SK-N-SH treated with all-trans-retinoic acid at 6 μM for 48 hours (cell line): ENCODE measurements at regions not wholly inside any gene's neighbourhood (a gene's known extent, or its start where the extent isn't known, plus 50 kb on each side); places are given as distances from the start of the nearest gene placed in this dataset.

Experiments used
- ATAC-seq: fragments of 200-7000 bp; cut with Tn5 transposase; 3 replicates; pipeline ENCODE4 v1.9.1; 2020; ENCODE audit warnings: mild to moderate bottlenecking, moderate library complexity
- ARNTL ChIP-seq: fragments of 450-650 bp; formaldehyde crosslinking; IDR thresholded peaks from 2 replicates; pipeline ENCODE4 v1.5.0; 2020; ENCODE audit warnings: low read depth, mild to moderate bottlenecking, moderate library complexity, borderline replicate concordance
- BACH2 ChIP-seq: fragments of 250-450 bp; sonication (Bioruptor Pico); IDR thresholded peaks from 2 replicates; pipeline ENCODE4 v1.9.0; 2021; ENCODE audit warnings: mild to moderate bottlenecking, borderline replicate concordance
- CSDC2 ChIP-seq: fragments of 250-450 bp; sonication (Bioruptor Pico); IDR thresholded peaks from 2 replicates; pipeline ENCODE4 v1.5.0; 2020; ENCODE audit warnings: mild to moderate bottlenecking, moderate library complexity
- ESRRG ChIP-seq: fragments of 250-450 bp; sonication (Bioruptor Pico); IDR thresholded peaks from 2 replicates; pipeline ENCODE4 v1.6.1; 2021; ENCODE audit warnings: mild to moderate bottlenecking
- GLIS3 ChIP-seq: fragments of 250-450 bp; sonication (Bioruptor Pico); IDR thresholded peaks from 2 replicates; pipeline ENCODE4 v1.5.0; 2020; ENCODE audit warnings: mild to moderate bottlenecking, moderate library complexity
- ISL1 ChIP-seq: fragments of 250-450 bp; sonication (Bioruptor Pico); IDR thresholded peaks from 2 replicates; pipeline ENCODE4 v2.1.2; 2022; ENCODE audit warnings: mild to moderate bottlenecking, moderate library complexity
- OSR1 ChIP-seq: fragments of 250-450 bp; sonication (Bioruptor Pico); IDR thresholded peaks from 2 replicates; pipeline ENCODE4 v1.8.0; 2022; ENCODE audit warnings: moderate library complexity, mild to moderate bottlenecking, inconsistent platforms
- PPARA ChIP-seq: fragments of 250-450 bp; sonication (Bioruptor Pico); IDR thresholded peaks from 2 replicates; pipeline ENCODE4 v1.5.0; 2020; ENCODE audit warnings: mild to moderate bottlenecking, borderline replicate concordance
- RARB ChIP-seq: fragments of 250-450 bp; sonication (Bioruptor Pico); IDR thresholded peaks from 2 replicates; pipeline ENCODE4 v1.8.0; 2021; ENCODE audit warnings: mild to moderate bottlenecking, moderate library complexity
- SNAI2 ChIP-seq: fragments of 250-450 bp; sonication (Bioruptor Pico); IDR thresholded peaks from 2 replicates; pipeline ENCODE4 v1.5.0; 2020; ENCODE audit warnings: mild to moderate bottlenecking, moderate library complexity
- TCF4 ChIP-seq: fragments of 250-450 bp; sonication (Bioruptor Pico); IDR thresholded peaks from 2 replicates; pipeline ENCODE4 v1.8.0; 2021; ENCODE audit warnings: mild to moderate bottlenecking, moderate library complexity, borderline replicate concordance
- TOX ChIP-seq: fragments of 250-450 bp; sonication (Bioruptor Pico); IDR thresholded peaks from 2 replicates; pipeline ENCODE4 v1.8.0; 2021; ENCODE audit warnings: mild to moderate bottlenecking, moderate library complexity, borderline replicate concordance
- ZC3H10 ChIP-seq: fragments of 250-450 bp; sonication (Bioruptor Pico); IDR thresholded peaks from 2 replicates; pipeline ENCODE4 v1.5.1; 2021; ENCODE audit warnings: mild to moderate bottlenecking, moderate library complexity
- ZFP3 ChIP-seq: fragments of 250-450 bp; sonication (Bioruptor Pico); IDR thresholded peaks from 2 replicates; pipeline ENCODE4 v1.5.0; 2020; ENCODE audit warnings: mild to moderate bottlenecking, moderate library complexity
- ZFP30 ChIP-seq: fragments of 450-650 bp; formaldehyde crosslinking; IDR thresholded peaks from 2 replicates; pipeline ENCODE4 v1.5.0; 2022; ENCODE audit warnings: mild to moderate bottlenecking, moderate library complexity
- ZNF565 ChIP-seq: fragments of 450-650 bp; formaldehyde crosslinking; conservative IDR thresholded peaks from 2 replicates; pipeline ENCODE4 v1.5.0; 2020; ENCODE audit warnings: low read depth, mild to moderate bottlenecking, moderate library complexity
- ZNF70 ChIP-seq: fragments of 450-650 bp; formaldehyde crosslinking; IDR thresholded peaks from 2 replicates; pipeline ENCODE4 v1.5.0; 2020; ENCODE audit warnings: mild to moderate bottlenecking, moderate library complexity
- ZNF8 ChIP-seq: fragments of 450-650 bp; formaldehyde crosslinking; IDR thresholded peaks from 2 replicates; pipeline ENCODE4 v1.5.0; 2020; ENCODE audit warnings: mild to moderate bottlenecking, moderate library complexity
- TF ChIP-seq, protein P1 (sequence below): fragments of 250-450 bp; sonication (Bioruptor Pico); IDR thresholded peaks from 2 replicates; pipeline ENCODE4 v1.8.0; 2021; ENCODE audit warnings: low read depth, mild to moderate bottlenecking, moderate library complexity, borderline replicate concordance
- TF ChIP-seq, protein P2 (sequence below): fragments of 250-450 bp; sonication (Bioruptor Pico); IDR thresholded peaks from 2 replicates; pipeline ENCODE4 v1.5.1; 2021; ENCODE audit warnings: mild to moderate bottlenecking, moderate library complexity
- TF ChIP-seq, protein P3 (sequence below): fragments of 250-450 bp; sonication (Bioruptor Pico); IDR thresholded peaks from 2 replicates; pipeline ENCODE4 v1.5.0; 2020; ENCODE audit warnings: mild to moderate bottlenecking, moderate library complexity
- TF ChIP-seq, protein P4 (sequence below): fragments of 250-450 bp; sonication (Bioruptor Pico); IDR thresholded peaks from 2 replicates; pipeline ENCODE4 v1.5.1; 2020; ENCODE audit warnings: low read depth, mild to moderate bottlenecking, moderate library complexity

DNA sequence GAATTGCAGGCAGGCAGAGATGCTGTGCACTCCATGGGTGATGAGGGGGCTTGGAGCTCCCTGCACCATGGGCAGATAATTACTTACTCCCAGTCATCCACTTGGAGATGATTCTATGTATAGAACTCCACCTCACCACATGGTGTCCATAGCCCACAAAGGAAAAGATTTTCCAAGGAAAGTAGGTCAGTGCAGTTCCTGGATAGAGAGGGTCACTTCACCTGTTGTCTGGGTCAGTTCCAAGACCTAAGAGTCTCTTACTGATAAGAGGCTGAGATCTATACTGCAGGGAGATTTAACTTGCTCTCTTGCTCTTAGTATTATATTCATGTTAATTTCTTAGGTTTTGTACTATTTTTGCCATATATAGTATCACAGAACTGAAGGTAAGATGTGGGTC is 113.9 kb upstream of the BRINP1 start:
- no peak for ATAC-seq
- TF ChIP-seq, protein P1, sequence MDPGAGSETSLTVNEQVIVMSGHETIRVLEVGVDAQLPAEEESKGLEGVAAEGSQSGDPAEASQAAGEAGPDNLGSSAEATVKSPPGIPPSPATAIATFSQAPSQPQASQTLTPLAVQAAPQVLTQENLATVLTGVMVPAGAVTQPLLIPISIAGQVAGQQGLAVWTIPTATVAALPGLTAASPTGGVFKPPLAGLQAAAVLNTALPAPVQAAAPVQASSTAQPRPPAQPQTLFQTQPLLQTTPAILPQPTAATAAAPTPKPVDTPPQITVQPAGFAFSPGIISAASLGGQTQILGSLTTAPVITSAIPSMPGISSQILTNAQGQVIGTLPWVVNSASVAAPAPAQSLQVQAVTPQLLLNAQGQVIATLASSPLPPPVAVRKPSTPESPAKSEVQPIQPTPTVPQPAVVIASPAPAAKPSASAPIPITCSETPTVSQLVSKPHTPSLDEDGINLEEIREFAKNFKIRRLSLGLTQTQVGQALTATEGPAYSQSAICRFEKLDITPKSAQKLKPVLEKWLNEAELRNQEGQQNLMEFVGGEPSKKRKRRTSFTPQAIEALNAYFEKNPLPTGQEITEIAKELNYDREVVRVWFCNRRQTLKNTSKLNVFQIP (CRISPR knock-in tag), result no peak
- TF ChIP-seq PPARA (CRISPR knock-in tag), result no peak
- TF ChIP-seq ISL1, result no peak
- no peak for TF ChIP-seq ZNF8 (CRISPR knock-in tag)
- TF ChIP-seq, protein P2, sequence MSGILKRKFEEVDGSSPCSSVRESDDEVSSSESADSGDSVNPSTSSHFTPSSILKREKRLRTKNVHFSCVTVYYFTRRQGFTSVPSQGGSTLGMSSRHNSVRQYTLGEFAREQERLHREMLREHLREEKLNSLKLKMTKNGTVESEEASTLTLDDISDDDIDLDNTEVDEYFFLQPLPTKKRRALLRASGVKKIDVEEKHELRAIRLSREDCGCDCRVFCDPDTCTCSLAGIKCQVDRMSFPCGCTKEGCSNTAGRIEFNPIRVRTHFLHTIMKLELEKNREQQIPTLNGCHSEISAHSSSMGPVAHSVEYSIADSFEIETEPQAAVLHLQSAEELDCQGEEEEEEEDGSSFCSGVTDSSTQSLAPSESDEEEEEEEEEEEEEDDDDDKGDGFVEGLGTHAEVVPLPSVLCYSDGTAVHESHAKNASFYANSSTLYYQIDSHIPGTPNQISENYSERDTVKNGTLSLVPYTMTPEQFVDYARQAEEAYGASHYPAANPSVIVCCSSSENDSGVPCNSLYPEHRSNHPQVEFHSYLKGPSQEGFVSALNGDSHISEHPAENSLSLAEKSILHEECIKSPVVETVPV (CRISPR knock-in tag), result no peak
- TF ChIP-seq TOX (CRISPR knock-in tag), result no peak

DNA sequence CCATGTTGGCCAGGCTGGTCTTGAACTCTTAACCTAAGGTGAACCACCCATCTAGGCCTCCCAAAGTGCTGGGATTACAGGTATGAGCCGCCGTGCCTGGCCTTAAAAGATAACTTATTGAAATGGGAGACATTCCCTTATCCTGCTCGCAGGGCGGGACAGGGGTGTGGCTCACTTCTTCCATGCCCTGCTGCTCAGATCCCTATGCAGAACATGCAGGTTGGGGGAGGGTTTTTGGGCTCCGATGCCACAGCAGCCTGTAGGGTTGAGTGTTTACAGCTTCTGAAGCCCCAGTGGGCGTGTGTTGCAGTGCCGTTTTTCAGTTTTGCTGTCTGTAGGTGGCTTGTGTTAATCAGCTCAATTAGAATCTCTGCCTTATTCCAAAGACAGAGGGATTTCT is 108.0 kb upstream of the BRINP1 start:
- no peak for TF ChIP-seq ZFP30 (CRISPR knock-in tag)
- no peak for TF ChIP-seq TOX (CRISPR knock-in tag)
- TF ChIP-seq RARB (CRISPR knock-in tag), result no peak
- TF ChIP-seq, protein P3, sequence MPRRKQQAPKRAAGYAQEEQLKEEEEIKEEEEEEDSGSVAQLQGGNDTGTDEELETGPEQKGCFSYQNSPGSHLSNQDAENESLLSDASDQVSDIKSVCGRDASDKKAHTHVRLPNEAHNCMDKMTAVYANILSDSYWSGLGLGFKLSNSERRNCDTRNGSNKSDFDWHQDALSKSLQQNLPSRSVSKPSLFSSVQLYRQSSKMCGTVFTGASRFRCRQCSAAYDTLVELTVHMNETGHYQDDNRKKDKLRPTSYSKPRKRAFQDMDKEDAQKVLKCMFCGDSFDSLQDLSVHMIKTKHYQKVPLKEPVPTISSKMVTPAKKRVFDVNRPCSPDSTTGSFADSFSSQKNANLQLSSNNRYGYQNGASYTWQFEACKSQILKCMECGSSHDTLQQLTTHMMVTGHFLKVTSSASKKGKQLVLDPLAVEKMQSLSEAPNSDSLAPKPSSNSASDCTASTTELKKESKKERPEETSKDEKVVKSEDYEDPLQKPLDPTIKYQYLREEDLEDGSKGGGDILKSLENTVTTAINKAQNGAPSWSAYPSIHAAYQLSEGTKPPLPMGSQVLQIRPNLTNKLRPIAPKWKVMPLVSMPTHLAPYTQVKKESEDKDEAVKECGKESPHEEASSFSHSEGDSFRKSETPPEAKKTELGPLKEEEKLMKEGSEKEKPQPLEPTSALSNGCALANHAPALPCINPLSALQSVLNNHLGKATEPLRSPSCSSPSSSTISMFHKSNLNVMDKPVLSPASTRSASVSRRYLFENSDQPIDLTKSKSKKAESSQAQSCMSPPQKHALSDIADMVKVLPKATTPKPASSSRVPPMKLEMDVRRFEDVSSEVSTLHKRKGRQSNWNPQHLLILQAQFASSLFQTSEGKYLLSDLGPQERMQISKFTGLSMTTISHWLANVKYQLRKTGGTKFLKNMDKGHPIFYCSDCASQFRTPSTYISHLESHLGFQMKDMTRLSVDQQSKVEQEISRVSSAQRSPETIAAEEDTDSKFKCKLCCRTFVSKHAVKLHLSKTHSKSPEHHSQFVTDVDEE (CRISPR knock-in tag), result no peak
- no peak for TF ChIP-seq ZNF8 (CRISPR knock-in tag)
- TF ChIP-seq, protein P1 (CRISPR knock-in tag), result no peak
- TF ChIP-seq GLIS3 (CRISPR knock-in tag), result no peak
- TF ChIP-seq, protein P2 (CRISPR knock-in tag), result no peak
- no peak for TF ChIP-seq TCF4 (CRISPR knock-in tag)
- no peak for TF ChIP-seq ZNF565 (CRISPR knock-in tag)
- TF ChIP-seq ZFP3 (CRISPR knock-in tag), result no peak
- TF ChIP-seq ZC3H10 (CRISPR knock-in tag), result no peak
- TF ChIP-seq, all 23 proteins: peak for 0
- ATAC-seq, result no peak

DNA sequence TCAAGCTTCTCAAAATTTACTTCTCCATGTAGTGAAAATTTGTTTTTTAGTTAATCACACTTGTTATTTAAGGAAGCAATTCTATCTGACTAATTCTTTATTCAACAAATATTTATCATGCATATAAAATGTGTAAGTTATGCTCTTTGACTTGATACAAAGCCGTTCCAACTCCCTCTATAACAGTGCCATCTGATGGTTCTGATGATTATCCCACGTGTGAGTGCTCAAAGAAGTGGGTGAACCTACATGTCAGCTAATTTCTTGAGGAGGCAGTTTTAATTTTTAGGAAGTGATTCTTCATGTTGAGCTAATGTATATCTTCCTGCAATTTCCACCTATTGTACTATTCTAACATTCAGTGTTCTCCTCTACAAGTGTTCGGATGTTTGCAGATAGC is 88.8 kb upstream of the BRINP1 start:
- ATAC-seq, result no peak
- TF ChIP-seq, protein P4, sequence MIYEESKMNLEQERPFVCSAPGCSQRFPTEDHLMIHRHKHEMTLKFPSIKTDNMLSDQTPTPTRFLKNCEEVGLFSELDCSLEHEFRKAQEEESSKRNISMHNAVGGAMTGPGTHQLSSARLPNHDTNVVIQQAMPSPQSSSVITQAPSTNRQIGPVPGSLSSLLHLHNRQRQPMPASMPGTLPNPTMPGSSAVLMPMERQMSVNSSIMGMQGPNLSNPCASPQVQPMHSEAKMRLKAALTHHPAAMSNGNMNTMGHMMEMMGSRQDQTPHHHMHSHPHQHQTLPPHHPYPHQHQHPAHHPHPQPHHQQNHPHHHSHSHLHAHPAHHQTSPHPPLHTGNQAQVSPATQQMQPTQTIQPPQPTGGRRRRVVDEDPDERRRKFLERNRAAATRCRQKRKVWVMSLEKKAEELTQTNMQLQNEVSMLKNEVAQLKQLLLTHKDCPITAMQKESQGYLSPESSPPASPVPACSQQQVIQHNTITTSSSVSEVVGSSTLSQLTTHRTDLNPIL (CRISPR knock-in tag), result no peak
- TF ChIP-seq CSDC2 (CRISPR knock-in tag) (no peak), ARNTL (CRISPR knock-in tag) (no peak), BACH2 (CRISPR knock-in tag) (no peak), SNAI2 (CRISPR knock-in tag) (no peak), OSR1 (no peak), ESRRG (CRISPR knock-in tag) (no peak), ISL1 (no peak), ZFP3 (CRISPR knock-in tag) (no peak), ZFP30 (CRISPR knock-in tag) (no peak), ZNF70 (CRISPR knock-in tag) (no peak)
- TF ChIP-seq, protein P2 (CRISPR knock-in tag), result no peak
- TF ChIP-seq, protein P3 (CRISPR knock-in tag), result no peak
